Gastrocnemius medialis (tissue), 4 donors: ENCODE measurements at regions not wholly inside any gene's neighbourhood (a gene's known extent, or its start where the extent isn't known, plus 50 kb on each side); places are given as distances from the start of the nearest gene placed in this dataset.

Source experiments
- ATAC-seq, 2 donors: fragments of 150-250 bp; one replicate each; pipeline ENCODE4 v1.9.1; 2016
- DNase-seq, 2 donors: peaks; one replicate each; pipeline ENCODE4 v3.0.0-alpha.2; 2019
- H3K27ac ChIP-seq, 4 donors: fragments of 200-600 bp; sonication (generic); 1 replicate in 1 of 4; 2 replicates in 3 of 4; pipeline ENCODE4 v1.5.1; 2016 to 2018; ENCODE audit warnings: mild to moderate bottlenecking in 2 of 4, moderate library complexity in 1 of 4
- H3K27me3 ChIP-seq, 3 donors: fragments of 200-600 bp; sonication (generic) in 2 of 3; 1 replicate in 1 of 3; 2 replicates in 2 of 3; pipeline versions ENCODE4 v1.5.1 to v1.6.0; 2016 to 2019; ENCODE audit warnings: mild to moderate bottlenecking in 1 of 3, moderate library complexity in 1 of 3
- H3K36me3 ChIP-seq, 2 donors: fragments of 200-600 bp; sonication (generic) in 1 of 2; one replicate each; pipeline ENCODE4 v1.5.1; 2017 to 2018
- H3K4me1 ChIP-seq, 2 donors: fragments of 200-600 bp; sonication (generic) in 1 of 2; one replicate each; pipeline ENCODE4 v1.5.1; 2016 to 2017; ENCODE audit warnings: mild to moderate bottlenecking in 2 of 2
- H3K4me3 ChIP-seq, 4 donors: fragments of 200-600 bp; sonication (generic) in 3 of 4; 1 replicate in 1 of 4; 2 replicates in 3 of 4; pipeline ENCODE4 v1.5.1; 2016 to 2019; ENCODE audit warnings: mild to moderate bottlenecking in 2 of 4
- H3K9me3 ChIP-seq, 3 donors: fragments of 200-600 bp; sonication (generic) in 2 of 3; 1 replicate in 1 of 3; 2 replicates in 2 of 3; pipeline ENCODE4 v1.5.1; 2016 to 2019
- CTCF ChIP-seq, 5 experiments: fragments of 450-650 bp in 3 of 5; fragments of 200-600 bp in 2 of 5; sonication (generic) in 2 of 5; IDR thresholded peaks in 4 of 5; conservative IDR thresholded peaks in 1 of 5; 1 replicate in 4 of 5; 2 replicates in 1 of 5; pipeline ENCODE4 v1.5.1; 2016 to 2019; ENCODE audit warnings: antibody characterized with exemption in 5 of 5, mild to moderate bottlenecking in 3 of 5, moderate library complexity in 3 of 5
- POLR2A ChIP-seq, 2 donors: fragments of 450-650 bp; IDR thresholded peaks; one replicate each; pipeline ENCODE4 v1.6.1; 2017; ENCODE audit warnings: antibody characterized with exemption in 2 of 2, mild to moderate bottlenecking in 2 of 2, moderate library complexity in 2 of 2
- in situ Hi-C, 4 donors: fragments of 200-750 bp; cut with MboI; loops; one replicate each; pipeline versions ENCODE4 v1.15.0 to v1.8.0; 2017; ENCODE audit warnings: low sequenced_read_pairs in 4 of 4
- intact Hi-C: fragments of 100-400 bp; cut with DNase I; formaldehyde crosslinking; loops from one replicate; pipeline ENCODE4 v1.15.1; 2023; ENCODE audit warnings: low total_unique reads

GRCh38 chr20:48294942-48295341, 509.7 kb upstream of the SULF2 start:
- Histone ChIP-seq H3K27me3 (no peaks in the 10 kb centered on the region), H3K4me1 (no peaks in the 10 kb centered on the region), H3K36me3 (no peaks in the 10 kb centered on the region), H3K9me3 (no peaks in the 10 kb centered on the region), H3K4me3 (no peak overlapping the region), H3K27ac (peak overlapping the region in 1 of 4 donors; percentile 18)
- DNase-seq: no peak
- TF ChIP-seq CTCF (IDR thresholded peaks at IDR 0.05 in 4 of 5, conservative IDR thresholded peaks at IDR 0.05 in 1 of 5): no peak
- TF ChIP-seq POLR2A (IDR thresholded peaks at IDR 0.05): no peak
- intact Hi-C loops: no loop called here
- in situ Hi-C loops: no loop called here
- ATAC-seq: no peak

DNA sequence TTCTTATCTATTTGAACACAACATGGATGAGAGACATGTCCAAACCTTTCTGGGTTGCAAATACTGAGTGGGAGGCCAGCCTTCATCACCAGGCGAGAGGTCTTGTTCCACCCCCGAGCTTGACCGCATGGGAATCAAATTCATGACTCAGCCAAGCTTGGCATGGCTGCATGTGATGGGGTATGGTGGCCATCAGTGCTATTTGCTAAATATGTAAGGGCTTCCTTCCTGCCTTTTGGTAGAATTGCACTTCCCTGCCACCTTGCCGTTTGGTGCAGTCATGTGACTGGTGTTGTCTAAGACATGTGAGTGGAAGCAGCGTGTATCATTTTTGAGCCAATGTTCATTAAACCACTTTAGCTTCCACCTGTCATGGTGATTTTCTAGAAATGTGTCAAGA, 508.9 kb upstream of the SULF2 start:
- Histone ChIP-seq H3K4me3 (no peak overlapping the region), H3K4me1 (no peaks in the 10 kb centered on the region), H3K36me3 (no peaks in the 10 kb centered on the region), H3K9me3 (no peaks in the 10 kb centered on the region), H3K27me3 (no peaks in the 10 kb centered on the region), H3K27ac (no peak overlapping the region)
- in situ Hi-C loops (no loop called here), intact Hi-C loops (no loop called here)
- ATAC-seq (no peak), DNase-seq (no peak)
- TF ChIP-seq CTCF (IDR thresholded peaks at IDR 0.05 in 4 of 5, conservative IDR thresholded peaks at IDR 0.05 in 1 of 5) (no peak), POLR2A (IDR thresholded peaks at IDR 0.05) (no peak)

GRCh38 chr20:48293671-48294070, 508.4 kb upstream of the SULF2 start:
- no peaks in the 10 kb centered on the region for H3K27me3 ChIP-seq
- H3K27ac ChIP-seq: no peak overlapping the region
- no peak overlapping the region for H3K4me3 ChIP-seq
- H3K36me3 ChIP-seq: no peaks in the 10 kb centered on the region
- TF ChIP-seq CTCF (IDR thresholded peaks at IDR 0.05 in 4 of 5, conservative IDR thresholded peaks at IDR 0.05 in 1 of 5) (no peak), POLR2A (IDR thresholded peaks at IDR 0.05) (no peak)
- intact Hi-C loops: no loop called here
- in situ Hi-C loops: no loop called here
- DNase-seq (no peak), ATAC-seq (no peak)
- no peaks in the 10 kb centered on the region for H3K4me1 ChIP-seq
- H3K9me3 ChIP-seq: no peaks in the 10 kb centered on the region

DNA sequence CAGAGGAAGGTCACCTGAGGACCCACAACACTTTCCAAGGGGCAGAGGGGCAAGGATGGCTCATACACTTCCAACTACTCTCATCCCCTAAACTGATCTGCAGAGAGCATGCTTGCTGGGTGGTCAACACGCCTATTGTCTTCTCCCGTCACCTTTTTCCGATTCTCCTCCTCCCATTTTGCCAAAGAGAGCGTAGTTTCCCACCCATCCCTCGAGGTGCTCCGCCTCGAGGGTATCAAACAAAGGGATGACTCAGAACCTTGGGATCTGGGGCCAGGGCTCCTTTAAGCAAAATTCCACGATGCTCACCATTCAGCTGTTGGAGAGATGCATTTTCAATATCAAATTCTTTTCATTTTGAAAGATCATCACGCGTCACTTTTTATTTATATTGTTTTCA, 507.5 kb upstream of the SULF2 start:
- ATAC-seq (no peak), DNase-seq (no peak)
- no peak overlapping the region for H3K4me3 ChIP-seq
- no peaks in the 10 kb centered on the region for H3K4me1 ChIP-seq
- intact Hi-C loops (no loop called here), in situ Hi-C loops (no loop called here)
- H3K9me3 ChIP-seq: no peaks in the 10 kb centered on the region
- H3K27ac ChIP-seq: no peak overlapping the region
- TF ChIP-seq POLR2A (IDR thresholded peaks at IDR 0.05): no peak
- no peak for TF ChIP-seq CTCF (IDR thresholded peaks at IDR 0.05 in 4 of 5, conservative IDR thresholded peaks at IDR 0.05 in 1 of 5)
- no peaks in the 10 kb centered on the region for H3K27me3 ChIP-seq
- no peaks in the 10 kb centered on the region for H3K36me3 ChIP-seq

DNA sequence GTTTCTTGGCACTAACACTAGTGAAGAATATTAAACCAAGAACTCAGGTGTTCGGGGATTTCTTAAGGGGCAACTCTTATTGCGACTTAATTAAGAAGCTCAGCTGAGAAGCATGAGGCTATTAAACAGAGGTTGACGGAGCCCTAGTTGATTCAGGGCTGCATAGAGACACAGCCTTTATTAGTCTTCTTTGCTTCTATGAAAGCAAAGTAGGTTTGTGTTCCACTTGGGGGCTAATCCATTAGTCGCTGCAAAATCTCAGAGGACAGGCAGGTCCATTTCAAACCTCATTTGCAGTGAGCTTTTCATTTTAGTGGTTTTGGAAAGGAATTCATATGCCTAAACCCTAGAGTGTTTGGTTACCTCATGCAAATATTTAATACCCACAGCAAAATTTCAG, 506.6 kb upstream of the SULF2 start:
- peaks cover 0 to 5% of the 10 kb centered on the region in 2 donors for H3K4me1 ChIP-seq
- no peaks in the 10 kb centered on the region for H3K36me3 ChIP-seq
- no peak for DNase-seq
- no peak for ATAC-seq
- intact Hi-C loops: no loop called here
- TF ChIP-seq CTCF (IDR thresholded peaks at IDR 0.05 in 4 of 5, conservative IDR thresholded peaks at IDR 0.05 in 1 of 5): no peak
- no peak for TF ChIP-seq POLR2A (IDR thresholded peaks at IDR 0.05)
- no peaks in the 10 kb centered on the region for H3K27me3 ChIP-seq
- no peak overlapping the region for H3K4me3 ChIP-seq
- in situ Hi-C loops: no loop called here
- no peaks in the 10 kb centered on the region for H3K9me3 ChIP-seq
- H3K27ac ChIP-seq: no peak overlapping the region
